Calu3 (cell line): ENCODE measurements at regions not wholly inside any gene's neighbourhood (a gene's known extent, or its start where the extent isn't known, plus 50 kb on each side); places are given as distances from the start of the nearest gene placed in this dataset.

Experiments used
- BruUV-seq: library from RNA; stranded (reverse); fragments of 400-500 nt; replicated peaks from 2 replicates; lab custom pipeline; 2021; lab: Mats Ljungman, UMichigan
- CTCF ChIA-PET: fragments of 300-600 bp; sonication (Branson Sonifier 250); formaldehyde crosslinking; loops from one replicate; lab custom pipeline; 2022; ENCODE audit warnings: antibody characterized with exemption; lab: Charles Lee
- DNase-seq: peaks from one replicate; pipeline ENCODE4 v3.0.0; 2022
- H3K27ac Mint-ChIP-seq: one replicate; pipeline ENCODE4 v1.8.0; 2022; ENCODE audit warnings: mixed read lengths; ENCODE audit not compliant: unreplicated experiment
- H3K27me3 Mint-ChIP-seq: one replicate; pipeline ENCODE4 v1.8.0; 2022; ENCODE audit warnings: mixed read lengths; ENCODE audit not compliant: unreplicated experiment
- H3K36me3 Mint-ChIP-seq: one replicate; pipeline ENCODE4 v1.8.0; 2022; ENCODE audit warnings: mild to moderate bottlenecking, moderate library complexity, mixed read lengths; ENCODE audit not compliant: insufficient read depth, unreplicated experiment
- H3K4me1 Mint-ChIP-seq: one replicate; pipeline ENCODE4 v1.8.0; 2022; ENCODE audit warnings: mild to moderate bottlenecking, low read depth, mixed read lengths; ENCODE audit not compliant: unreplicated experiment
- H3K4me3 Mint-ChIP-seq: one replicate; pipeline ENCODE4 v1.8.0; 2022; ENCODE audit warnings: mild to moderate bottlenecking, low read depth, moderate library complexity, mixed read lengths; ENCODE audit not compliant: unreplicated experiment
- H3K9me3 Mint-ChIP-seq: one replicate; pipeline ENCODE4 v1.8.0; 2022; ENCODE audit warnings: low read depth, mixed read lengths; ENCODE audit not compliant: unreplicated experiment
- intact Hi-C: fragments of 100-400 bp; cut with micrococcal nuclease; formaldehyde crosslinking; loops from one replicate; pipeline ENCODE4 v1.10.0; 2022; ENCODE audit not compliant: unreplicated experiment
- TF ChIP-seq, protein P1 (sequence below): fragments of 200-600 bp; IDR thresholded peaks from one replicate; pipeline ENCODE4 v1.8.0; 2022; ENCODE audit warnings: antibody characterized with exemption; ENCODE audit not compliant: unreplicated experiment

DNA sequence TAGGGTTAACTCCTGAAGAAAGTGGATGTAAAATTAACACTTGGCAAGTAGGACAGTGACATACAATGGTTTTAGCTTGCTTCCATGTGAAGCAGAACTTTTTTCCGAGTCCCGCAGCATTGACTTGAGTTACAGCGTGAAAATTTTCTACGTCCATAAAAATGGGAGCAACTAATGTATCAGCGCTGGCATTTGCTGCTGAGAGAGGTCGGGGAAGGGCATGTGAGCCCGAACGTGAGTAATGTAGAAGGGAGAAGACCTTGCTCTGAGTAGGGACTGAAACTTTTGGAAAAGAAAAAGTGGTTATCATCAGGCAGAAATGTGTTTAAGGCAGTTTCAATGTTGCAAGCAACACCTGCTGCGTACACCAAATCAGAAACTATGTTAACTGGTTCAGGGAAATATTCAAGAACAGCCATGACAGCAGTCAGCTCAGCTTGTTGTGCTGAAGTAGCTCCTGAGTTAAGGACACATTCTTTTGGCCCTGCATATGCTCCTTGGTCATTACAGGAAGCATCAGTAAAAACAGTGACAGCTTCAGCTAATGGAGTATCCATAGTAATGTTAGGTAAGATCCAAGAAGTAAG lies 70.9 kb upstream of the ARL4D start:
- TF ChIP-seq, protein P1, sequence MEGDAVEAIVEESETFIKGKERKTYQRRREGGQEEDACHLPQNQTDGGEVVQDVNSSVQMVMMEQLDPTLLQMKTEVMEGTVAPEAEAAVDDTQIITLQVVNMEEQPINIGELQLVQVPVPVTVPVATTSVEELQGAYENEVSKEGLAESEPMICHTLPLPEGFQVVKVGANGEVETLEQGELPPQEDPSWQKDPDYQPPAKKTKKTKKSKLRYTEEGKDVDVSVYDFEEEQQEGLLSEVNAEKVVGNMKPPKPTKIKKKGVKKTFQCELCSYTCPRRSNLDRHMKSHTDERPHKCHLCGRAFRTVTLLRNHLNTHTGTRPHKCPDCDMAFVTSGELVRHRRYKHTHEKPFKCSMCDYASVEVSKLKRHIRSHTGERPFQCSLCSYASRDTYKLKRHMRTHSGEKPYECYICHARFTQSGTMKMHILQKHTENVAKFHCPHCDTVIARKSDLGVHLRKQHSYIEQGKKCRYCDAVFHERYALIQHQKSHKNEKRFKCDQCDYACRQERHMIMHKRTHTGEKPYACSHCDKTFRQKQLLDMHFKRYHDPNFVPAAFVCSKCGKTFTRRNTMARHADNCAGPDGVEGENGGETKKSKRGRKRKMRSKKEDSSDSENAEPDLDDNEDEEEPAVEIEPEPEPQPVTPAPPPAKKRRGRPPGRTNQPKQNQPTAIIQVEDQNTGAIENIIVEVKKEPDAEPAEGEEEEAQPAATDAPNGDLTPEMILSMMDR, result no peak

DNA sequence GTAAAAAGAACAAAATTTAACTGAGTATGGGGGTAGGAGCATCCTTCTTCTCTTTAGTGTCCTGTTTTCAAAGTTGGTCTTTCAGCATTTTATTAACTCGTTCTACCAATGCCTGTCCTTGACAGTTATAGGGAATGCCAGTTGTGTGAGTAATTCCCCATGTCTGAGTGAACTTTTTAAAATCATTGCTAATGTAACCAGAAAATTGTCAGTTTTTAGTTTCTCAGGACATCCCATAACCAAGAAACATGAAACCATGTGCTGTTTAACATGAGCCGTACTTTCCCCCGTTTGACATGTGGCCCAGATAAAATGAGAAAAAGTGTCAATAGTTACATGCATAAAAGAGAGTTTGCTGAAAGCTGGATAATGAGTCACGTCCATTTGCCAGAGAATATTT lies 71.4 kb upstream of the ARL4D start:
- Mint-ChIP-seq H3K27ac (peak overlapping the region; percentile 34), H3K36me3 (no peaks in the 10 kb centered on the region), H3K27me3 (peaks cover 42% of the 10 kb centered on the region), H3K4me1 (peaks cover 28% of the 10 kb centered on the region), H3K9me3 (no peaks in the 10 kb centered on the region), H3K4me3 (peak overlapping the region; percentile 41)
- CTCF ChIA-PET, result interaction anchor here (0.6 to 1.7 kb wide), 3 partner anchors 11 to 353 kb away, joined by 3 to 9 read pairs (median 3); no protein-coding TSS in a partner anchor
- intact Hi-C loops, result no loop called here
- no TSS peak for BruUV-seq
- TF ChIP-seq, protein P1, result no peak
- no peak for DNase-seq

More for the DNA sequence above, 70.9 kb upstream of the ARL4D start:
- CTCF ChIA-PET, result interaction anchor here (0.5 to 1.7 kb wide), 4 partner anchors 11 to 353 kb away, joined by 3 to 9 read pairs (median 4); no protein-coding TSS in a partner anchor
- no peaks in the 10 kb centered on the region for H3K9me3 Mint-ChIP-seq
- H3K4me3 Mint-ChIP-seq, result peak overlapping the region; percentile 41
- no peaks in the 10 kb centered on the region for H3K36me3 Mint-ChIP-seq
- H3K4me1 Mint-ChIP-seq, result peaks cover 32% of the 10 kb centered on the region
- H3K27me3 Mint-ChIP-seq, result peaks cover 47% of the 10 kb centered on the region
- no TSS peak for BruUV-seq
- peak overlapping the region; percentile 34 for H3K27ac Mint-ChIP-seq
- no peak for DNase-seq
- intact Hi-C loops, result no loop called here

DNA sequence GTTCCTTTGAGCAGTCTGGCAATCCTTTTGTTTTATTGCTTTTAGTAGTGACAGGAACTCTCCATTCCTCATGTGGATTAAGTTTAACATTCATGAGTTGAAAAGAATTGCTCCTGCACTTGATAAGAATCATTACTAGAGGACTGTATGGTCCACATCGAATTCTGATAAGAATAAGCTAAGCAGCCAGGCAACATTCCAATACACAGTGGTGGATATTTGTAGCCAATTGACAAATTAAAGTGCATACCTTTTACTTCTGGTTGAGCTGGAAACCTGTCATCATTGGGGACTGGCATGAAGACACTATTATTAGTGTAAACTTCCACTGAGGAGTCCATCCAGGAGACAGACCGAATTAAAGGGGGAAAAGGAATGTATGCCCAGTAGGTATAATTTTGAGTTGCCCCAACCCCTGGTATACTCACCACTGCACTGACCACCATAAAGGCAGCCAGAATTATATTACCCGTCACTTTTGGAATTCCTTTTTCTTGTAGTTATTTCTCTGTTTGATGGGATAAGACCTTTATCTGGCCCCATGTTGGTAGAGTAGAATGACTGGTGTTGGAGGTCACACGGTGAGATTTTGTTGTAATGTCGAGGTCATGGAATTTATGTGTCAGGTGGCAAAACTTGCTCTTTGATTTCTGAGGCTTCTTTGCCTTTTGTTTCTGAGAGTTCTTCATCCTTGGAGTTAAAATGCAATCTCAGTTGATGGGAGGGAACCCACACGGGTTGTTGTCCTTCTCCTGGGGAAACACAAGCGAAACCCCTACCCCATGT lies 72.1 kb upstream of the ARL4D start:
- Mint-ChIP-seq H3K27ac (no peak overlapping the region), H3K36me3 (peaks cover 5% of the 10 kb centered on the region), H3K4me1 (peaks cover 24% of the 10 kb centered on the region), H3K4me3 (no peak overlapping the region), H3K9me3 (no peaks in the 10 kb centered on the region), H3K27me3 (peaks cover 39% of the 10 kb centered on the region)
- TF ChIP-seq, protein P1, result no peak
- DNase-seq, result no peak
- no TSS peak for BruUV-seq
- CTCF ChIA-PET, result no interaction called here
- intact Hi-C loops, result no loop called here

DNA sequence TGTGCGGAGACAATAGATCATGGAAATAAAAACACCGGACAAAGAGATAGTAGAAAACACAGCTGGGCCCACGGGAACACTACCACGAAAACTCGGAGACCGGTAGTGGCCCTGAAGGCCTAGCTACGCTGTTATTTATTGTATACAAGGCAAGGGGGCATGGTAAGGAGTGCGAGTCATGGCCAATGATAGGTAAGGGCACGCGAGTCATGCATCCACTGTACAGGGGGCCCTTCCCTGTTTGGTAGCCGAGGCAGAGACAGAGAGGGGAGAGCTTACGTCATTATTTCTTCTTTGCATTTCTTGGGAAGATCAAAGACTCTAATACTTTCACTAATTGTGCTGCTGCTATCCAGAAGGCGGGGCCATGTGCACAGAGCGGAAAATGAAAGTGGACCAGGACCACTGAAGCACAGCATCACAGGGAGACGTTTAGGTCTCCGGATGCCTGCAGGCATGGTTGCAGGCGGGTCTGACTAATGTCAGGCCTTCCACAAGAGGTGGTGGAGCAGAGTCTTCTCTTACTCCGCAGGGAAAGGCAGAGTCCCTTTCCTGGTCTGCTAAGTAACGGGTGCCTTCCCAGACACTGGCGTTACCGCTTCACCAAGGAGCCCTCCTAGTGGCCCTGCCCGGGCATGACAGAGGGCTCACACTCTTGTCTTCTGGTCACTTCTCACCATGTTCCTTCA lies 74.4 kb upstream of the ARL4D start:
- no peaks in the 10 kb centered on the region for H3K9me3 Mint-ChIP-seq
- intact Hi-C loops, result no loop called here
- H3K27me3 Mint-ChIP-seq, result peaks cover 26% of the 10 kb centered on the region
- BruUV-seq, result no TSS peak
- CTCF ChIA-PET, result no interaction called here
- TF ChIP-seq, protein P1, result no peak
- no peak overlapping the region for H3K27ac Mint-ChIP-seq
- peaks cover 24% of the 10 kb centered on the region for H3K4me1 Mint-ChIP-seq
- peaks cover 14% of the 10 kb centered on the region for H3K36me3 Mint-ChIP-seq
- peak; percentile 29 for DNase-seq
- no peak overlapping the region for H3K4me3 Mint-ChIP-seq
